Mucosa of descending colon (tissue), 3 donors: ENCODE measurements at regions not wholly inside any gene's neighbourhood (a gene's known extent, or its start where the extent isn't known, plus 50 kb on each side); places are given as distances from the start of the nearest gene placed in this dataset.

Experiments
- ATAC-seq: fragments of 200-7000 bp; cut with Tn5 transposase; one replicate; pipeline ENCODE4 v1.9.1; 2020; ENCODE audit warnings: mild to moderate bottlenecking, moderate library complexity
- DNase-seq, 3 donors: peaks; one replicate each; pipeline ENCODE4 v3.0.0-alpha.2; 2020
- H3K36me3 ChIP-seq: fragments of 200-600 bp; one replicate; pipeline ENCODE4 v1.8.0; 2021; ENCODE audit warnings: low read depth, mild to moderate bottlenecking
- H3K4me1 ChIP-seq: fragments of 200-600 bp; one replicate; pipeline ENCODE4 v1.8.0; 2021; ENCODE audit warnings: low read depth, mild to moderate bottlenecking
- H3K4me3 ChIP-seq: fragments of 200-600 bp; one replicate; pipeline ENCODE4 v1.8.0; 2021; ENCODE audit warnings: mild to moderate bottlenecking
- H3K9me3 ChIP-seq: fragments of 200-600 bp; one replicate; pipeline ENCODE4 v1.8.0; 2021; ENCODE audit warnings: mild to moderate bottlenecking
- CTCF ChIP-seq: fragments of 200-600 bp; IDR thresholded peaks from one replicate; pipeline ENCODE4 v1.8.0; 2022; ENCODE audit warnings: antibody characterized with exemption, mild to moderate bottlenecking
- intact Hi-C, 2 donors: fragments of 100-400 bp; cut with DNase I in 1 of 2; cut with micrococcal nuclease in 1 of 2; formaldehyde crosslinking; loops; one replicate each; pipeline versions ENCODE4 v1.11.0 to v1.11.1; 2022; cut with DNase I, micrococcal nuclease
- donor health status: DM: no; HTN: no; CAD: no; lungs with moderate emphysema.
- donor health status: DM: no; HTN: no; CAD: no.
- donor health status: DM: no; HTN: yes; CAD: no.

DNA sequence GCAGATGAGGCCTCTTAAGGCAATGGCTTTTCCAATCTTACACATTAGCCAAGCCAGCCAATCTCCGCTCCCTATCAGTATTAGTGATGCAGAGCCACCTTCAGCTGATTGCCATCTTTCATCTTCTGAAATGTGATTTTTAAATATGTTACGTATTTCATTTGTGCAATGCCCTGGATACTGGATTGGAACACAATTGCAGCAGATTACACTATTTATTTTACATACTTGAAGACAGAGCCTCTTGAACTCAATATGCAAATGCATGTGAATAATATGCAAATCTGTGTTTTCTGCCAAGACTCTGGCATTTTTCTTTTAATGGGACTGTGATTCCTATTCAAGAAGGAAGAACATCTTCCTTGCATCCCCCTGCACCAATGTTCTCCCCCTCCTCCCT lies 90.5 kb downstream of the GRIN2B start:
- ATAC-seq, result no peak
- TF ChIP-seq CTCF, result no peak
- intact Hi-C loops, result no loop called here
- no peak for DNase-seq
- Histone ChIP-seq H3K4me1 (peaks cover 6% of the 10 kb centered on the region), H3K36me3 (no peaks in the 10 kb centered on the region), H3K4me3 (no peak overlapping the region), H3K9me3 (no peaks in the 10 kb centered on the region)

DNA sequence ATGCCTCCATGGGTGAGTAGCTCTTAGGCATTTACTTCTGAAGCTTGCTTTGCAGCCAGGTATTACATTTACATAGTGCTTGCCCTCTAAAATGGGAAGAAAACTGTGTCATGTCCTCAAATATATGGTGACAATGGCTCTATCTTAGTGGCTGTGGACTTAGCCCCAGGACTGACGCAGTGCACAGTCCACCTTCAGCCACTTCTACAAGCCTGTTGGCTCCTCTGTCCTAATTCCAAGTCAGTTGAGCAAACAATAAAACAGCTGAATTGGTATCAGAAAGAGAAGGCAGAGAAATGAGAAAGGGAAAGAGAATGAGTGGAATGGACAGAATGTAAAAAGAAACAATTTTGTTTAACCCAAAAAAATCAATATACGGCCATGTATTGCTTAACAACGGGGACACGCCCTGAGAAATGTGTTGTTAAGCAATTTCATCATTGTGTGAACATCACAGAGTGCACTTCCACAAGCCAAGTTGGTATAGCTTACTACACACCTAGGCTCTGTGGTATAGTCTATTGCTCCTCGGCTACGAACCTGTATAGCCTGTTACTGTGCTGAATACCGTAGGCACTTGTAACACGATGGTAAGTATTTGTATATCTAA lies 93.5 kb downstream of the GRIN2B start:
- ATAC-seq, result peak; percentile 94
- intact Hi-C loops, result no loop called here
- no peak overlapping the region for H3K4me3 ChIP-seq

DNA sequence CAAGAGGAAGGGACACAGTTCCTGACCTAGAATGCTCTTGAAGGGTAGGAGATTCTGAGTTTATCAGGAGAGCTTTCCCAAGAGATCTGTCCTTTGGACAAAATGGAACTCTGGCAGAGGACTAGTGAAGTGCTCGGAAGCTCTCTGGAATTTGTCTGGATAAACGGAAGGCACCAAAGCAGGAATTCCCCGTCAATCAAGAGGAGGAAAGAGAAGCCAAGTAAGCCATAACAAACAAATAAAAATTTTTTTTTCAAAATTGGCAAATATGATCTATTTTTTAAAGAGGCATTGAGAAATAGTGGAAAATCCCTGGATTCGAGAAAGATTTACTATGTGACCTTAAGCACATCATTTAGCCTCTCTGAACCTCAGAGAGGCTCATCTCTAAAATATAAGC lies 99.2 kb downstream of the GRIN2B start:
- H3K9me3 ChIP-seq, result no peaks in the 10 kb centered on the region
- intact Hi-C loops, result no loop called here
- no peak overlapping the region for H3K4me3 ChIP-seq
- no peaks in the 10 kb centered on the region for H3K4me1 ChIP-seq
- TF ChIP-seq CTCF, result no peak
- no peak for ATAC-seq
- H3K36me3 ChIP-seq, result no peaks in the 10 kb centered on the region
- no peak for DNase-seq

More for the DNA sequence above, 93.5 kb downstream of the GRIN2B start:
- TF ChIP-seq CTCF, result no peak
- no peaks in the 10 kb centered on the region for H3K36me3 ChIP-seq
- H3K9me3 ChIP-seq, result no peaks in the 10 kb centered on the region
- H3K4me1 ChIP-seq, result no peaks in the 10 kb centered on the region
- DNase-seq, result peak in 2 of 3 donors; percentile 37 to 55

GRCh38 chr12:13880613-13881012 lies 100.8 kb downstream of the GRIN2B start:
- Histone ChIP-seq H3K4me1 (no peaks in the 10 kb centered on the region), H3K9me3 (no peaks in the 10 kb centered on the region), H3K36me3 (no peaks in the 10 kb centered on the region), H3K4me3 (no peak overlapping the region)
- TF ChIP-seq CTCF, result no peak
- intact Hi-C loops, result no loop called here
- peak; percentile 55 for ATAC-seq
- no peak for DNase-seq

GRCh38 chr12:13875744-13876143 lies 105.7 kb downstream of the GRIN2B start:
- ATAC-seq (no peak), DNase-seq (no peak)
- no peak for TF ChIP-seq CTCF
- Histone ChIP-seq H3K4me1 (no peaks in the 10 kb centered on the region), H3K9me3 (no peaks in the 10 kb centered on the region), H3K36me3 (no peaks in the 10 kb centered on the region), H3K4me3 (no peak overlapping the region)
- intact Hi-C loops, result no loop called here

DNA sequence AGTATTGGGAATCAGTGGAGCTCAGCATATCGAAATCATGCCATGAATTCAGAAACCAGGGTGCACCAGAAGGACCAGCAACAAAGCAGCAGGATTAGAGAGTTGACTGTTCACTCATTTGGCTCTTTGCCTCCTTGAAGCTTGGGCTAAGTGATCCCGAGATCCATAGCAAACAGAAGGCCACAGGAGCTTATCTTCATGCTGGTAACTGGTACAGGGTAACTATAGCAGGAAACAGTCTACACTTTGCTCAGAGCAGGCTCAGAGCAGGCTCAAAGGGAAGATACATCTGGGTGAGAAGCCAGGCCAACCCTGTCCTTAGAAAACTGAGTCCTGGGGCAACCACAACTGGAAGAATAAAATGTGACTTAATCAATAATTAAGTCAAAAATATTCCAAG lies 111.1 kb downstream of the GRIN2B start:
- no peaks in the 10 kb centered on the region for H3K36me3 ChIP-seq
- DNase-seq, result no peak
- H3K9me3 ChIP-seq, result no peaks in the 10 kb centered on the region
- peak; percentile 22 for ATAC-seq
- H3K4me3 ChIP-seq, result no peak overlapping the region
- intact Hi-C loops, result no loop called here
- no peaks in the 10 kb centered on the region for H3K4me1 ChIP-seq
- no peak for TF ChIP-seq CTCF
